H1 (cell line): ENCODE measurements at regions not wholly inside any gene's neighbourhood (a gene's known extent, or its start where the extent isn't known, plus 50 kb on each side); places are given as distances from the start of the nearest gene placed in this dataset.

Source experiments
- CHD2 ChIP-seq: IDR thresholded peaks from 2 replicates; pipeline ENCODE4 v1.6.1; 2012; ENCODE audit warnings: low read length, improper control_type of control experiment
- CREB1 ChIP-seq: IDR thresholded peaks from 2 replicates; pipeline ENCODE4 v1.6.1; 2012; ENCODE audit warnings: inconsistent platforms
- CTCF ChIP-seq, 3 experiments: IDR thresholded peaks; 1 replicate in 2 of 3; 2 replicates in 1 of 3; pipeline versions ENCODE4 v1.5.1 to v1.6.1; 2011; ENCODE audit warnings: low read length in 3 of 3, mild to moderate bottlenecking in 3 of 3, inconsistent platforms in 2 of 3, low read depth in 1 of 3, moderate library complexity in 1 of 3; ENCODE audit not compliant: insufficient read depth in 1 of 3; ENCODE audit errors: control extremely low read depth in 1 of 3
- EZH2 ChIP-seq: fragments of 200-600 bp; sonication (generic); IDR thresholded peaks from 2 replicates; pipeline ENCODE4 v1.7.1; 2012; ENCODE audit warnings: low read depth, mild to moderate bottlenecking, moderate library complexity, low read length, inconsistent platforms; ENCODE audit not compliant: severe bottlenecking
- GTF2F1 ChIP-seq: IDR thresholded peaks from 2 replicates; pipeline ENCODE4 v1.6.1; 2012; ENCODE audit warnings: low read depth, low read length, improper control_type of control experiment, borderline replicate concordance
- POLR2A ChIP-seq, 2 experiments: IDR thresholded peaks; 1 replicate in 1 of 2; 2 replicates in 1 of 2; pipeline ENCODE4 v1.6.1; 2011; ENCODE audit warnings: low read depth in 2 of 2, low read length in 2 of 2, mild to moderate bottlenecking in 2 of 2; ENCODE audit errors: control extremely low read depth in 1 of 2
- POLR2AphosphoS5 ChIP-seq: IDR thresholded peaks from 2 replicates; pipeline ENCODE4 v1.6.1; 2011; ENCODE audit warnings: low read depth, low read length
- RFX5 ChIP-seq: IDR thresholded peaks from 2 replicates; pipeline ENCODE4 v1.6.1; 2011; ENCODE audit warnings: low read depth, low read length, improper control_type of control experiment, borderline replicate concordance
- TCF12 ChIP-seq: IDR thresholded peaks from 2 replicates; pipeline ENCODE4 v1.6.1; 2011; ENCODE audit warnings: low read depth, mild to moderate bottlenecking, low read length

DNA sequence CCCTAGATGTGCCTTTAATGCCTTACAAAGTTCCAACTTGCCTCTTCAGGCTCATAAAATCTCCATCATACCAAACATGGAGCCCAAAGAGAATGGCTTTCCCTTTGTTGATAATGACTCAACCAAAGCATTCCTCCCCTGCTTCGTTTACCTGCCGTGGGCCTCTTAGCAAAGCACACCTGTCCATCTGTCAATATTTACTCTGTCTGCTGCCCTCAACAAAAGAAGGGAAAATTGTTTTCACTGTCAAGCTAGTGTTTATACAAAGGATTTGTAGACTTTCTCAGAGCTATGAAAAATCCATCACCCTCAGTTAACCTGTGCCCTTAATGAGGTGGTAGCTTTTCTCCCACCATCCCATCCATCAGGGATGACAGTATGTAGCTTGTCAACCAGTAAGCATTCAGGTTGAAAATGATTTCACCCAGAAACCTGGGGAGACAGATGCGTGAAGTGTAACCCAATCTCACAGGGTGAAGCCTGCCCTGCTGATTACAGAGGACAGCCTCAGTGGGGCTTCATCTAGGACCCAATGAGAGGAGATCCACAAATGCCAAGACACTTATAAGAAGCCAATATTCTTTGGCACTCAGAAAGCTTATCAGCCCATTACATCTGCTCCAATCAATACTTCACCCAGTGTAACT, 278.1 kb downstream of the NUAK1 start:
- TF ChIP-seq EZH2 (no peak), POLR2A (IDR thresholded peaks at IDR 0.05; ENCODE audit: control extremely low read depth in 1 of 2, low read depth in 2 of 2, low read length in 2 of 2) (no peak), TCF12 (no peak), CTCF (IDR thresholded peaks at IDR 0.05; ENCODE audit: control extremely low read depth in 1 of 3, insufficient read depth in 1 of 3, low read depth in 1 of 3, low read length in 3 of 3) (no peak), CREB1 (no peak), GTF2F1 (no peak), POLR2AphosphoS5 (no peak), RFX5 (no peak), CHD2 (no peak)
